CD4-positive, alpha-beta T cell treated with Interleukin-15 for 1 hour (primary cell): ENCODE measurements at regions not wholly inside any gene's neighbourhood (a gene's known extent, or its start where the extent isn't known, plus 50 kb on each side); places are given as distances from the start of the nearest gene placed in this dataset.

Experiments used
- DNase-seq: peaks from one replicate; pipeline ENCODE4 v3.0.0-alpha.2; 2020

DNA sequence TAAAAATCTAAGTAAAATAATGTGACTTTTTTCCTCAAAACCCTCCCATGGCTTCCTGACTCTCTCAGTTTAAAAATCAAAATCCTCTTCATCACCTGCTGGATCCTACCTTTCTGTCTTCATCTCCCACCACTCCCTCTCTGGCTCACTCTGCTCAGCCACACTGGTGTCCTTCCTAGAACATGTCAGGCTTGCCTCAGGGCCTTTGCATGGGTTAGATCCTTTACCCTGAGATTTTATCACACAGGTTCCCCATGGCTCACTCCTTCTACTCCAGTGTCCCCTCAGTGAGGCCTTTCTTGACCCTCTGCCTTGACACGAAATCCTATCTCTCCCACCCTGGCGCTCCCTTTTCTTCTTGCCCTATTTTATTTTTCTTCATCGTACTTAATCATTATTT is 141.8 kb downstream of the RPL22L1 start:
- no peak for DNase-seq

GRCh38 chr3:170727754-170728153 is 141.9 kb upstream of the SLC7A14 start:
- no peak for DNase-seq

DNA sequence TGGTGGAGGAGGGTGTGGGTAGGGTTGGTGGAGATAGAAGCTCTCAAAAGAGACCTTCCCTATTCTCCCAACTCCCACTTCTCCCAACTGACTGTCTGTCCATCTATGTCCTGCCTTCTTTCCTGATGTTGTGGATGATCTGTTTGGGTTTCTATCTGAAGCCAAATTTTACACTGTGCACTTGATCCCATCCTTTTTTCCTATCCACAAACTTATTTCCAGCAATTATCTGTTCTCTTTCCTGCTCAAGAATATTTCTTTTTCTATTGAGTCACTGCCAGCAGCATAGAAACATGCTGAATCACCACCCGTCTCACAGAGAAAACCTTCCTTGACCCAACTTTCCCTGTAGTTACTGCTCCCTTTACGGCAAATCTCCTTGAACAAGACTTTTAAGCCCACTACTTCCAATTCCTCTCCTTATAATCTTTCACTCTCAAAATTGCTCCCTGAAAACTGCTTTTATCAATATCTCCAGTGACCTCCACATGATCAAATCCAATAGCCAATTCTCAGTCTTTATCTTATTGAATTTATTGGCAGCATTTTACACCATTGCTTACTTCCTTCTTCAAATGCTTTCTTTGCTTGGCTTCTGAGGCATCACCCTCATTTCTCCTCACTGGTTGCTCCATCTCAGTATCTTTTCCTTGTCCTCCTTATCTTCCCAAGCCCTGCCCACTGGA is 141.2 kb upstream of the SLC7A14 start:
- no peak for DNase-seq

GRCh38 chr3:170725285-170725731 is 139.4 kb upstream of the SLC7A14 start:
- no peak for DNase-seq

- no peak for DNase-seq
Observed at GRCh38 chr3:170724599-170725280, 138.9 kb upstream of the SLC7A14 start.

GRCh38 chr3:170723241-170723640 is 137.4 kb upstream of the SLC7A14 start:
- no peak for DNase-seq

DNA sequence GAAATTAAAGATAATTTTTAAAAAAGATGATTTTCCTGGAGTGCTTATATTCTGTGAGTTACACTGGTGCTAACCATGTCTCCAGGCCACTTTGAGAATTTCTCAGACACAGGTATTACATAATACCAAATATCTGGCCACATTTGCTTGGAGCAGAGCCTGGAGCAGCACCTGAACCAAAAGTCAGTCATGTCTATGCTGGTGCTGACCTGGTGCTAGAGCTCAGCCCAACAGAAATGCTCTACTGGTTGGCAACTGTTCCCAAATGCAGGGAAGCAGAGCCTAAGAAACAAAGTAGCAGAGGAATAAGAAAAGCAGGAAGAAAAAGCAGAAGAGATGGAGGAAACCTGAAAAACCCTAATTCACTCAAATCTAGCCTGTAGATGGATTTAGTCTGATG is 135.7 kb upstream of the SLC7A14 start:
- no peak for DNase-seq

DNA sequence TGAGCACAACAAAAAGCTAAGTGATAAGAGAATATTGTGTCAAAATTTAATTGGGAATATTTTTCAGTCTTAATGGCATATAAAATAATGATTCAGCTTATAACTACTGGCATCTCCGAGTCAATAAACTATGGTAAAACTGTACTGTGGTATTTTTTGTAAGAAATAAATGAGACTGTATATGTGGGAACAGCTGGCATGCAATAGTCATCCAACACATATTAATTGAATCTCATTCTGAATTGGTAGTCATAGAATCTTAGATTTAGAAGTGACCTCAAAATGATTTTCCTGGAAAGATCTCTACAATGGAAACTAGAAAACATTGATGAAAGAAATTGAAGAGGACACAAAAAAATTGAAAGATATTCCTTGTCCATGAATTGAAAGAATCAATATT is 133.4 kb upstream of the SLC7A14 start:
- no peak for DNase-seq

DNA sequence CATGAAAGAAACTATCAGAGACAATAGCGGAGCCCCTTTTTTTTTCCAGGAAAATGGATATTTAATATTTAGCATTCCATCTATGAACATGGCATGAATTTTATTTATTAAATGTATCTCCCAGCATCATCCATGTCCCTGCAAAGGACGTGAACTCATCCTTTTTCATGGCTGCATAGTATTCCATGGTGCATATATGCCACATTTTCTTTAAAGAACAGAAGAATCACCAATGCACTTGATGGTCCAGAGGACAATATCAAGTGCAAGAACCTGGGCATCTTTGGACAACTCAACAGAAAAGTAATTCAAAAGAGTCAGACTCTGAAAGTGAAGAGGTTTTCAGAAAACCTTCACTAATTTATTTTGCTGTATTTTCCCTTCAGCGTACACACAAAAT is 133.0 kb upstream of the SLC7A14 start:
- no peak for DNase-seq

- no peak for DNase-seq
Observed at GRCh38 chr3:170717410-170718402, 131.8 kb upstream of the SLC7A14 start.

- DNase-seq: no peak
Observed at GRCh38 chr3:170716172-170716805, 130.4 kb upstream of the SLC7A14 start.

DNA sequence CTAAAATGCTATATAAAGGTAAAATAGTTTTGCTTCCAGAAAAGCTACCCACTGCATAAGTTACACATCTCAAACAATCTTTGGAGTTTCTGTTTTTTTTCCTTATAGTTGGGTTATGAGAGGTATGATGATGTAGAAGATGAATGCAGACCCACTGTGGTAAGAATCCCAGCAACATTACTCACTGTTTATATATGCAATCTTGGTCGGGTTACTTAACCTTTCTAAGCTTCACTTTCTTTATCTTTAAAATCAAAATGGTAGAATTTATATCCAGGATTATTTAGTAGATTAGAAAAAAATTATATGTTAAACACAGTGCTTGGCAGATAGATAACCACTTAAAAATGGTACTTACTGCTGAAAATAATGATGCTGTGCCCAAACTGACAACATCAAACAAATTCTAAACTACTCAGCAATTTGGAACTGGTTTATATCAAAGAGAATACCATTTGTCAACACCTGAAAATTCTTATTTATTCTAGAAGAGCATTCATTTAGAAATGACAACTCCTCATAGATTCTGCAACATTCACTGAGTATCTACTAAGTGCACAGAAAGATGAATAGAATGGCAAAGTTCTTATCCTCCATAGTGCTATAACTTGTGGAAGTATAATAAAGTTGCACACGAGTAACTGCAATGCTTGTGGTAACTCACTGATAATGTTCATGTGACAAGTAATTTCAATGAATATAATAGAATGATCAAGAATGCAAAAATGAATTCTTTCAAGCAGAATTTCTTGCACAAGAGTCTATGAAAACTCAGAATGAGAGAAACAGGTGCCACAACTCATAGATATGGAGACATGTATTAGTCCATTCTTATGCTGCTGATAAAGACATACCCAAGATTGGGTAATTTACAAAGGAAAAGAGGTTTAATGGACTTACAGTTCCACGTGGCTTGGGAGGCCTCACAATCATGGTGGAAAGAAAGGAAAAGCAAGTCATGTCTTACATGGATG is 129.0 kb upstream of the SLC7A14 start:
- DNase-seq: no peak

DNA sequence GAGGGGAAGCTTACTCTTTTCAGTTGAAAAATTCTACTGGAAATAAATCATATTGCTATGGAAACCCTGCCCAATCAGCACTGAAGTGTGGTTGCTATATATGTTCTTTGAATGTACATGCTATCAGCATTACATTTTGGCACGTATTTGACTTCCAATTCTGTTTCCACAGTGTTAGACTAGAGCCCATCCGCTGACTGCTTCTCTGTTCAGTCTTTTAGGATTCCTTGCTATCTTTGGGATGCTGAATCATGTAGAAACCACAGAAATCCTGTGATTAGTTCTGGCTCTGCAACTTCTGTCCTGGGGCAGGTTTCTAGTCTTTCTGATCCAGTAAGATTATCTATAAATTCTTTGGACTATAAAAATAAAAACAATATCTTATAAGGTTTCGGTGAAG is 128.2 kb upstream of the SLC7A14 start:
- DNase-seq: no peak

DNA sequence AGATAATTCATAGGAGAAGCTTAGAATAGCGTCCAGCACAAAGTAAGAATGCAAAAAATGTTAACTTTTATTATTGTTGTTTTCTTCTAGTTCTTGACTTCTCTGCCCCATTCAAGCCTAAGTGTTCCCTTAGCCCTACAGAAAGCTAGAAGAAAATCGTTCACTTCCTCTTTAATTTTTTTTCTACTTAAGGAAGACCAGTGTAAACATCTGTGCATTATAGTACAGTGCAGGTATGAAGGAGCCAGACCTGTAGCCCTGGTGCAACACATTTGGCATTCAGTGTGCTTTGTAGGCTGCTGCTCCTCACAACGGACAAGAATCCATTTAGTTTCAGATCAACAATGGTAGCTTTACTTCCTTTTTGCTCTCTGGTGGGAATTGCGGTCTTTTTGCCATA is 127.8 kb upstream of the SLC7A14 start:
- DNase-seq: no peak

- no peak for DNase-seq
Observed at GRCh38 chr3:170712798-170713197, 126.9 kb upstream of the SLC7A14 start.

DNA sequence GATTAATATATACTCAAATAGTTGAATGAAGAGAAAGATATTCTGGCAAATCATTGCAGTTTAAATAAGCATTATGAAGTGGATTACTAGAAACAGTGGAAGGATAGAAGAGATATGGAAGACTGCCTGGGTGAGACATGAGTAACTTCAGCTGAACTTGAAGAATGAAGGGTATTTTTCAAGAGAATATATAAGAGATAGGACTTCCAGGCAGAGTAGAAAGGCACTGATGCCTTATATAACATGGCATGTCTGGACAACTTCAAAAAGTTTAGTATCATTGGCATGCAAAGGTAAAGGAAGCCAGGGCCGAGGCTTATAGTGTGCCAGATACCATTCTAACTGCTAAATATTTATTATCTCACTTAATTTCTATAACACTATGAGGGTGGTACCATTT is 126.5 kb upstream of the SLC7A14 start:
- no peak for DNase-seq

GRCh38 chr3:170711786-170712185 is 125.9 kb upstream of the SLC7A14 start:
- DNase-seq: no peak

- no peak for DNase-seq
Observed at GRCh38 chr3:170709046-170709445, 123.2 kb upstream of the SLC7A14 start.

DNA sequence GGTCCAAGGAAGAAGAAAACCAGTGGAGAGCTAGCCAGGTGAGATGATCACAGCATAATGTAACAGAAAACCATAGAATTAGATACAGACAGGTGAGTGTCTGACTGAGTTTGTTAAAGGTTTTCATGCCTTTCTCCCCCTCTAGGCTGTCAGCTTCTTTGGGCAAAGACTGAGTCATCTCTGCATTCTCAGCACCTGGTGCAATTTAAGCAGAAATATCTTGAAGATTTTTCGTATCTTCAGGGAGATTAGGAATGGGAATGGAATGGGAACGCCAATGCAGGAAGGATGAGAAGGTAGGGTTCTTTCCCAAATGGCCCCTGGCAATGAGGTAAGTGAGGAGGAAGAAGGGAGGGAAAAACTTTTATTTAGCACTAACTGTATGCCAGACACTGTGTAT is 122.0 kb upstream of the SLC7A14 start:
- no peak for DNase-seq

GRCh38 chr3:170705131-170705530 is 119.3 kb upstream of the SLC7A14 start:
- DNase-seq: no peak

DNA sequence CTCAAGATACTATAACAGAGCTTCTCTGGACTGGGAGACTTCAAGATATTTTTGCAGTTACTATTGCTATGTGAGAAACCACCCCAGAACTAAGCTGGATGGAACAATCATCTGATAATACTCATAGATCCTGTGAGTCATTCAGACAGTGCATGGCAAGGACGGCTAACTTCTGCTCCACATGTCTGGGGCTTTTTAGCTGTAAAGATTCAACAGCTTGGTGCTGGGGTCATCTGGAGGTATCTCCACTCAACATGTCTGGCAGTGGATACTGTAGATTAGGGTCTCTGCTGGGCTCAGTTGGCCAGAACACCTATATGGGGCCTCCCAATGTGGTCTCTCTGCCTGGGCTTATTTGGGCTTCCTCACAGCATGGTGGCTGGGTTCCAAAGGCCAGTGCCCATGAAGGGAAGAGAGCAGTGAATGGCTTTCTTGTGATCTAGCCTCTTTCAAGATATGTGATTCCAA is 117.3 kb upstream of the SLC7A14 start:
- DNase-seq: no peak
